ENCODE measurements at regions not wholly inside any gene's neighbourhood (a gene's known extent, or its start where the extent isn't known, plus 50 kb on each side); places are given as distances from the start of the nearest gene placed in this dataset.

- H4K5ac ChIP-seq (ENCODE audit: insufficient read length, low read depth, low read length), result no peak overlapping the region
- no peak overlapping the region for H2AK5ac ChIP-seq (ENCODE audit: low read depth, low read length)
- DNase-seq (ENCODE audit: low read depth in 1 of 2, low spot score in 2 of 2) (no peak), FAIRE-seq (no peak)
- H2BK12ac ChIP-seq (ENCODE audit: low read depth, low read length), result no peak overlapping the region
- ChIA-PET CTCF (ENCODE audit: partially characterized antibody) (no interaction called here), POLR2A (ENCODE audit: partially characterized antibody) (no interaction called here)
- no peak overlapping the region for H3K23ac ChIP-seq (ENCODE audit: insufficient read length)
- H4K8ac ChIP-seq (ENCODE audit: extremely low read depth, insufficient read depth, low read length), result no peak overlapping the region
- no peak overlapping the region for H2BK20ac ChIP-seq (ENCODE audit: low read length)
- H2AFZ ChIP-seq (ENCODE audit: low read length), result no peak overlapping the region
- H2BK120ac ChIP-seq (replicated peaks; ENCODE audit: low read depth, low read length), result no peak overlapping the region
- H3K23me2 ChIP-seq (ENCODE audit: low read depth, low read length), result no peaks in the 10 kb centered on the region
- H3K4me2 ChIP-seq (ENCODE audit: insufficient read depth in 1 of 2, low read depth in 2 of 2, low read length in 2 of 2), result no peak overlapping the region
- H3K14ac ChIP-seq (ENCODE audit: insufficient read length), result no peak overlapping the region
- H3K4me1 ChIP-seq (replicated peaks in 1 of 4; ENCODE audit: control insufficient read depth in 3 of 4, insufficient read depth in 4 of 4, low read length in 3 of 4), result no peaks in the 10 kb centered on the region
- no peak overlapping the region for H3K4me3 ChIP-seq (ENCODE audit: extremely low read depth in 1 of 4, insufficient read depth in 2 of 4, low read depth in 3 of 4, low read length in 4 of 4)
- no peaks in the 10 kb centered on the region for H3K79me2 ChIP-seq (ENCODE audit: control insufficient read depth in 1 of 2, insufficient read depth in 2 of 2, low read length in 2 of 2)
- no peak overlapping the region for H2BK15ac ChIP-seq (ENCODE audit: low read length)
- WGBS, 2 experiments (ENCODE audit: extremely low coverage in 1 of 2, insufficient coverage in 1 of 2, insufficient read length in 1 of 2, insufficient replicate concordance in 2 of 2, low coverage in 1 of 2, low lambda C conversion rate in 2 of 2, missing lambda C conversion rate in 1 of 2), result 96% methylated on average over 3 of the region's 3 CpGs; no CpG with 5 or more reads in 1 of the 2 experiments
- no peak overlapping the region for H3K56ac ChIP-seq (replicated peaks; ENCODE audit: insufficient read length, low read depth, low read length)
- no peaks in the 10 kb centered on the region for H3K27me3 ChIP-seq (replicated peaks in 1 of 4; ENCODE audit: control insufficient read depth in 3 of 4, extremely low read depth in 1 of 4, insufficient read depth in 3 of 4, low read length in 3 of 4)
- H4K20me1 ChIP-seq (replicated peaks in 1 of 2; ENCODE audit: control insufficient read depth in 1 of 2, insufficient read depth in 2 of 2, low read length in 2 of 2), result no peaks in the 10 kb centered on the region
- H3K4ac ChIP-seq (replicated peaks; ENCODE audit: insufficient read length, low read depth, low read length), result no peak overlapping the region
- H3K27ac ChIP-seq (ENCODE audit: low read depth, low read length), result no peak overlapping the region
- H4K91ac ChIP-seq (replicated peaks; ENCODE audit: insufficient read length, low read length), result no peak overlapping the region
- no peaks in the 10 kb centered on the region for H3K36me3 ChIP-seq (ENCODE audit: control insufficient read depth in 2 of 4, insufficient read depth in 4 of 4, low read length in 3 of 4)
- H3K9me3 ChIP-seq (ENCODE audit: insufficient read depth in 2 of 2, low read depth in 1 of 2, low read length in 1 of 2), result no peaks in the 10 kb centered on the region
- no peaks in the 10 kb centered on the region for H3K79me1 ChIP-seq (ENCODE audit: low read depth, low read length)
- no peak overlapping the region for H3K9ac ChIP-seq (replicated peaks in 1 of 4; ENCODE audit: extremely low read depth in 1 of 4, low read depth in 3 of 4, low read length in 3 of 4)
- H2BK5ac ChIP-seq (ENCODE audit: low read depth, low read length), result no peak overlapping the region
- H3K18ac ChIP-seq (ENCODE audit: extremely low read depth, low read length), result no peak overlapping the region
- TF ChIP-seq CTBP2 (IDR thresholded peaks at IDR 0.05; ENCODE audit: borderline replicate concordance, insufficient read depth, insufficient read length, low read length) (no peak), MAFK (IDR thresholded peaks at IDR 0.05; ENCODE audit: low read depth, low read length) (no peak), RBBP5 (IDR thresholded peaks at IDR 0.05; ENCODE audit: borderline replicate concordance, low read depth, low read length) (no peak), SIRT6 (IDR thresholded peaks at IDR 0.05; ENCODE audit: low read length) (no peak), GTF2F1 (IDR thresholded peaks at IDR 0.05; ENCODE audit: borderline replicate concordance, low read depth, low read length) (no peak), RNF2 (IDR thresholded peaks at IDR 0.05; ENCODE audit: borderline replicate concordance, low read depth, low read length, missing control alignments, poor library complexity, severe bottlenecking) (no peak), KDM1A (IDR thresholded peaks at IDR 0.05; ENCODE audit: borderline replicate concordance, low read length) (no peak), TAF1 (IDR thresholded peaks at IDR 0.05; ENCODE audit: low read depth, low read length) (no peak), CEBPB (IDR thresholded peaks at IDR 0.05; ENCODE audit: low read depth, low read length) (no peak), NRF1 (IDR thresholded peaks at IDR 0.05; ENCODE audit: low read depth, low read length) (no peak), BRCA1 (IDR thresholded peaks at IDR 0.05; ENCODE audit: low read depth, low read length) (no peak), RFX5 (IDR thresholded peaks at IDR 0.05; ENCODE audit: borderline replicate concordance, low read depth, low read length) (no peak), SIN3A (conservative IDR thresholded peaks at IDR 0.05 in 1 of 2, IDR thresholded peaks at IDR 0.05 in 1 of 2; ENCODE audit: low read depth in 1 of 2, low read length in 2 of 2) (no peak)
- TF ChIP-seq, protein P1, sequence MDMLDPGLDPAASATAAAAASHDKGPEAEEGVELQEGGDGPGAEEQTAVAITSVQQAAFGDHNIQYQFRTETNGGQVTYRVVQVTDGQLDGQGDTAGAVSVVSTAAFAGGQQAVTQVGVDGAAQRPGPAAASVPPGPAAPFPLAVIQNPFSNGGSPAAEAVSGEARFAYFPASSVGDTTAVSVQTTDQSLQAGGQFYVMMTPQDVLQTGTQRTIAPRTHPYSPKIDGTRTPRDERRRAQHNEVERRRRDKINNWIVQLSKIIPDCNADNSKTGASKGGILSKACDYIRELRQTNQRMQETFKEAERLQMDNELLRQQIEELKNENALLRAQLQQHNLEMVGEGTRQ (IDR thresholded peaks at IDR 0.05; ENCODE audit: low read length), result no peak
These were observed 76.5 kb upstream of the NR3C1 start for GRCh38 chr5:143480001-143480400.
